IMR-90 (cell line): ENCODE measurements at regions not wholly inside any gene's neighbourhood (a gene's known extent, or its start where the extent isn't known, plus 50 kb on each side); places are given as distances from the start of the nearest gene placed in this dataset.

Experiments
- BHLHE40 ChIP-seq: fragments of 150-350 bp; IDR thresholded peaks from 2 replicates; pipeline ENCODE4 v1.6.1; 2016; ENCODE audit warnings: mild to moderate bottlenecking, low read depth, low read length
- CEBPB ChIP-seq: IDR thresholded peaks from 2 replicates; pipeline ENCODE4 v1.6.1; 2012; ENCODE audit warnings: low read depth, low read length, improper control_type of control experiment
- CTCF ChIP-seq: conservative IDR thresholded peaks from 2 replicates; pipeline ENCODE4 v1.5.1; 2012; ENCODE audit warnings: mild to moderate bottlenecking, low read depth, low read length, improper control_type of control experiment
- POLR2A ChIP-seq: IDR thresholded peaks from 2 replicates; pipeline ENCODE4 v1.6.1; 2012; ENCODE audit warnings: mild to moderate bottlenecking, low read depth, low read length
- RCOR1 ChIP-seq: IDR thresholded peaks from 2 replicates; pipeline ENCODE4 v1.6.1; 2012; ENCODE audit warnings: mild to moderate bottlenecking, low read length, improper control_type of control experiment; ENCODE audit not compliant: insufficient replicate concordance
- RFX5 ChIP-seq: IDR thresholded peaks from 2 replicates; pipeline ENCODE4 v1.8.0; 2012; ENCODE audit warnings: low read depth, mild to moderate bottlenecking, low read length, moderate library complexity
- USF2 ChIP-seq: fragments of 150-350 bp; IDR thresholded peaks from 2 replicates; pipeline ENCODE4 v1.6.1; 2017; ENCODE audit warnings: mild to moderate bottlenecking, antibody characterized with exemption, low read length, low read depth

GRCh38 chr16:86879268-86879667 lies 300.9 kb downstream of the FOXL1 start:
- no peak for TF ChIP-seq USF2
- no peak for TF ChIP-seq CTCF
- no peak for TF ChIP-seq POLR2A
- TF ChIP-seq RCOR1: no peak
- TF ChIP-seq BHLHE40: no peak
- no peak for TF ChIP-seq CEBPB
- no peak for TF ChIP-seq RFX5
